ENCODE measurements at regions not wholly inside any gene's neighbourhood (a gene's known extent, or its start where the extent isn't known, plus 50 kb on each side); places are given as distances from the start of the nearest gene placed in this dataset.
A peak's percentile ranks its signal among the peaks of the same experiment; 100 is the strongest.

GRCh38 chr12:25020621-25021243, 71.8 kb upstream of the BCAT1 start:
- no peak for DNase-seq (ENCODE audit: low spot score)
- H3K4me2 ChIP-seq (ENCODE audit: insufficient read depth, low read length, poor library complexity, severe bottlenecking), result no peak overlapping the region
- no peak overlapping the region for H4K91ac ChIP-seq (ENCODE audit: low read depth, low read length, poor library complexity)
- no peak overlapping the region for H3K27ac ChIP-seq (replicated peaks; ENCODE audit: low read length)
- no peak overlapping the region for H2BK120ac ChIP-seq (ENCODE audit: low read depth, low read length)
- H4K8ac ChIP-seq (ENCODE audit: low read depth, low read length), result no peak overlapping the region
- H3K14ac ChIP-seq (ENCODE audit: low read length), result no peak overlapping the region
- H2BK12ac ChIP-seq (ENCODE audit: low read length), result no peak overlapping the region
- no peak overlapping the region for H2BK15ac ChIP-seq (ENCODE audit: low read length)
- peaks cover 3 to 6% of the 10 kb centered on the region in 2 donors for H3K9me3 ChIP-seq (replicated peaks in 1 of 2; ENCODE audit: control insufficient read depth in 2 of 2, insufficient read depth in 1 of 2, low read depth in 1 of 2, low read length in 2 of 2)
- WGBS, 2 donors (ENCODE audit: extremely low coverage in 2 of 2, insufficient read length in 2 of 2, insufficient replicate concordance in 1 of 2), result no CpG with 5 or more reads among the region's 7 CpGs
- H3K27me3 ChIP-seq (ENCODE audit: control insufficient read depth in 3 of 3, insufficient read depth in 3 of 3, low read depth in 1 of 3, low read length in 3 of 3), result no peaks in the 10 kb centered on the region
- H2AFZ ChIP-seq (ENCODE audit: low read length), result no peak overlapping the region
- H3K79me1 ChIP-seq (ENCODE audit: low read depth, low read length), result no peaks in the 10 kb centered on the region
- no peak overlapping the region for H3K18ac ChIP-seq (ENCODE audit: low read length)
- H3K4ac ChIP-seq (ENCODE audit: low read length), result no peak overlapping the region
- no peak overlapping the region for H2BK5ac ChIP-seq (ENCODE audit: low read length)
- H3K4me1 ChIP-seq (ENCODE audit: control insufficient read depth in 2 of 2, insufficient read depth in 1 of 2, low read depth in 1 of 2, low read length in 2 of 2), result peaks cover 0 to 4% of the 10 kb centered on the region in 2 donors
- H3K9ac ChIP-seq (ENCODE audit: low read depth, low read length, poor library complexity), result no peak overlapping the region
- no peaks in the 10 kb centered on the region for H3K36me3 ChIP-seq (replicated peaks in 1 of 2; ENCODE audit: control insufficient read depth in 2 of 2, insufficient read depth in 2 of 2, low read length in 2 of 2)
- no peak overlapping the region for H2AK5ac ChIP-seq (ENCODE audit: low read depth, low read length)
- H3K23ac ChIP-seq (ENCODE audit: low read depth, low read length, poor library complexity), result no peak overlapping the region
- H3K4me3 ChIP-seq (ENCODE audit: low read length in 2 of 2), result no peak overlapping the region

- Histone ChIP-seq H2BK12ac (ENCODE audit: low read length) (no peak overlapping the region), H2BK5ac (ENCODE audit: low read length) (no peak overlapping the region), H3K23ac (ENCODE audit: low read depth, low read length, poor library complexity) (no peak overlapping the region), H3K27me3 (ENCODE audit: control insufficient read depth in 3 of 3, insufficient read depth in 3 of 3, low read depth in 1 of 3, low read length in 3 of 3) (no peaks in the 10 kb centered on the region), H3K4me2 (ENCODE audit: insufficient read depth, low read length, poor library complexity, severe bottlenecking) (no peak overlapping the region), H3K36me3 (replicated peaks in 1 of 2; ENCODE audit: control insufficient read depth in 2 of 2, insufficient read depth in 2 of 2, low read length in 2 of 2) (no peaks in the 10 kb centered on the region), H3K9ac (ENCODE audit: low read depth, low read length, poor library complexity) (no peak overlapping the region), H3K4ac (ENCODE audit: low read length) (no peak overlapping the region), H3K4me1 (ENCODE audit: control insufficient read depth in 2 of 2, insufficient read depth in 1 of 2, low read depth in 1 of 2, low read length in 2 of 2) (no peaks in the 10 kb centered on the region), H3K79me1 (ENCODE audit: low read depth, low read length) (no peaks in the 10 kb centered on the region), H3K27ac (replicated peaks; ENCODE audit: low read length) (no peak overlapping the region), H4K8ac (ENCODE audit: low read depth, low read length) (no peak overlapping the region), H2BK15ac (ENCODE audit: low read length) (no peak overlapping the region), H3K14ac (ENCODE audit: low read length) (no peak overlapping the region), H4K91ac (ENCODE audit: low read depth, low read length, poor library complexity) (no peak overlapping the region), H3K18ac (ENCODE audit: low read length) (no peak overlapping the region), H2AK5ac (ENCODE audit: low read depth, low read length) (no peak overlapping the region), H2BK120ac (ENCODE audit: low read depth, low read length) (no peak overlapping the region), H3K4me3 (ENCODE audit: low read length in 2 of 2) (peak overlapping the region in 1 of 2 donors; percentile 44), H2AFZ (ENCODE audit: low read length) (no peak overlapping the region), H3K9me3 (replicated peaks in 1 of 2; ENCODE audit: control insufficient read depth in 2 of 2, insufficient read depth in 1 of 2, low read depth in 1 of 2, low read length in 2 of 2) (peaks cover 3 to 6% of the 10 kb centered on the region in 2 donors)
- no CpG with 5 or more reads among the region's 3 CpGs for WGBS, 2 donors (ENCODE audit: extremely low coverage in 2 of 2, insufficient read length in 2 of 2, insufficient replicate concordance in 1 of 2)
- no peak for DNase-seq (ENCODE audit: low spot score)
Observed at GRCh38 chr12:25018146-25018545, 69.2 kb upstream of the BCAT1 start.

- Histone ChIP-seq H3K27ac (replicated peaks; ENCODE audit: low read length) (no peak overlapping the region), H3K18ac (ENCODE audit: low read length) (no peak overlapping the region), H4K91ac (ENCODE audit: low read depth, low read length, poor library complexity) (no peak overlapping the region), H2AK5ac (ENCODE audit: low read depth, low read length) (no peak overlapping the region), H2BK5ac (ENCODE audit: low read length) (no peak overlapping the region), H2BK15ac (ENCODE audit: low read length) (no peak overlapping the region), H3K23ac (ENCODE audit: low read depth, low read length, poor library complexity) (no peak overlapping the region), H2BK120ac (ENCODE audit: low read depth, low read length) (no peak overlapping the region), H3K4me1 (ENCODE audit: control insufficient read depth in 2 of 2, insufficient read depth in 1 of 2, low read depth in 1 of 2, low read length in 2 of 2) (no peaks in the 10 kb centered on the region), H3K4me3 (ENCODE audit: low read length in 2 of 2) (no peak overlapping the region), H3K36me3 (replicated peaks in 1 of 2; ENCODE audit: control insufficient read depth in 2 of 2, insufficient read depth in 2 of 2, low read length in 2 of 2) (no peaks in the 10 kb centered on the region), H3K9ac (ENCODE audit: low read depth, low read length, poor library complexity) (no peak overlapping the region), H2AFZ (ENCODE audit: low read length) (no peak overlapping the region), H3K79me1 (ENCODE audit: low read depth, low read length) (no peaks in the 10 kb centered on the region), H3K4me2 (ENCODE audit: insufficient read depth, low read length, poor library complexity, severe bottlenecking) (no peak overlapping the region), H3K9me3 (replicated peaks in 1 of 2; ENCODE audit: control insufficient read depth in 2 of 2, insufficient read depth in 1 of 2, low read depth in 1 of 2, low read length in 2 of 2) (peaks cover 3 to 6% of the 10 kb centered on the region in 2 donors), H4K8ac (ENCODE audit: low read depth, low read length) (no peak overlapping the region), H2BK12ac (ENCODE audit: low read length) (no peak overlapping the region), H3K4ac (ENCODE audit: low read length) (no peak overlapping the region), H3K14ac (ENCODE audit: low read length) (no peak overlapping the region), H3K27me3 (ENCODE audit: control insufficient read depth in 3 of 3, insufficient read depth in 3 of 3, low read depth in 1 of 3, low read length in 3 of 3) (no peaks in the 10 kb centered on the region)
- DNase-seq (ENCODE audit: low spot score), result no peak
- no CpG with 5 or more reads among the region's 3 CpGs for WGBS, 2 donors (ENCODE audit: extremely low coverage in 2 of 2, insufficient read length in 2 of 2, insufficient replicate concordance in 1 of 2)
Observed at GRCh38 chr12:25017336-25017735, 68.4 kb upstream of the BCAT1 start.

GRCh38 chr12:25014961-25015360, 66.1 kb upstream of the BCAT1 start:
- no peak overlapping the region for H4K91ac ChIP-seq (ENCODE audit: low read depth, low read length, poor library complexity)
- H3K27me3 ChIP-seq (ENCODE audit: control insufficient read depth in 3 of 3, insufficient read depth in 3 of 3, low read depth in 1 of 3, low read length in 3 of 3), result no peaks in the 10 kb centered on the region
- no peak overlapping the region for H3K9ac ChIP-seq (ENCODE audit: low read depth, low read length, poor library complexity)
- H3K79me1 ChIP-seq (ENCODE audit: low read depth, low read length), result no peaks in the 10 kb centered on the region
- no peaks in the 10 kb centered on the region for H3K4me1 ChIP-seq (ENCODE audit: control insufficient read depth in 2 of 2, insufficient read depth in 1 of 2, low read depth in 1 of 2, low read length in 2 of 2)
- H2BK15ac ChIP-seq (ENCODE audit: low read length), result no peak overlapping the region
- H3K18ac ChIP-seq (ENCODE audit: low read length), result no peak overlapping the region
- H2BK120ac ChIP-seq (ENCODE audit: low read depth, low read length), result no peak overlapping the region
- H3K4me2 ChIP-seq (ENCODE audit: insufficient read depth, low read length, poor library complexity, severe bottlenecking), result no peak overlapping the region
- peaks cover 3 to 6% of the 10 kb centered on the region in 2 donors for H3K9me3 ChIP-seq (replicated peaks in 1 of 2; ENCODE audit: control insufficient read depth in 2 of 2, insufficient read depth in 1 of 2, low read depth in 1 of 2, low read length in 2 of 2)
- no peak overlapping the region for H2BK12ac ChIP-seq (ENCODE audit: low read length)
- no peak overlapping the region for H2BK5ac ChIP-seq (ENCODE audit: low read length)
- no peak overlapping the region for H3K27ac ChIP-seq (replicated peaks; ENCODE audit: low read length)
- no peak overlapping the region for H3K4me3 ChIP-seq (ENCODE audit: low read length in 2 of 2)
- no CpG with 5 or more reads among the region's 2 CpGs for WGBS, 2 donors (ENCODE audit: extremely low coverage in 2 of 2, insufficient read length in 2 of 2, insufficient replicate concordance in 1 of 2)
- no peaks in the 10 kb centered on the region for H3K36me3 ChIP-seq (replicated peaks in 1 of 2; ENCODE audit: control insufficient read depth in 2 of 2, insufficient read depth in 2 of 2, low read length in 2 of 2)
- no peak overlapping the region for H3K4ac ChIP-seq (ENCODE audit: low read length)
- H4K8ac ChIP-seq (ENCODE audit: low read depth, low read length), result no peak overlapping the region
- DNase-seq (ENCODE audit: low spot score), result no peak
- no peak overlapping the region for H2AFZ ChIP-seq (ENCODE audit: low read length)
- H3K23ac ChIP-seq (ENCODE audit: low read depth, low read length, poor library complexity), result no peak overlapping the region
- no peak overlapping the region for H3K14ac ChIP-seq (ENCODE audit: low read length)
- no peak overlapping the region for H2AK5ac ChIP-seq (ENCODE audit: low read depth, low read length)

Data from neuronal stem cell (in vitro differentiated cells).